Upper lobe of left lung (tissue), 6 donors: ENCODE measurements at regions not wholly inside any gene's neighbourhood (a gene's known extent, or its start where the extent isn't known, plus 50 kb on each side); places are given as distances from the start of the nearest gene placed in this dataset.

Experiments
- ATAC-seq, 2 donors: fragments of 200-7000 bp; cut with Tn5 transposase; one replicate each; pipeline ENCODE4 v1.9.1; 2022; ENCODE audit warnings: mild to moderate bottlenecking in 2 of 2, moderate library complexity in 2 of 2; ENCODE audit not compliant: low FRiP score in 2 of 2
- DNase-seq, 2 donors: peaks; one replicate each; pipeline ENCODE4 v3.0.0-alpha.2; 2019 to 2020
- H3K27ac ChIP-seq, 4 donors: fragments of 200-600 bp; sonication (generic); one replicate each; pipeline ENCODE4 v1.5.1; 2016 to 2019
- H3K27me3 ChIP-seq, 4 donors: fragments of 200-600 bp; sonication (generic); one replicate each; pipeline ENCODE4 v1.5.1; 2017 to 2019
- H3K36me3 ChIP-seq, 4 donors: fragments of 200-600 bp; sonication (generic); one replicate each; pipeline ENCODE4 v1.5.1; 2016 to 2019
- H3K4me1 ChIP-seq, 4 donors: fragments of 200-600 bp; sonication (generic); one replicate each; pipeline ENCODE4 v1.5.1; 2018 to 2019
- H3K4me3 ChIP-seq, 4 donors: fragments of 200-600 bp; sonication (generic); one replicate each; pipeline ENCODE4 v1.5.1; 2017 to 2019; ENCODE audit warnings: mild to moderate bottlenecking in 2 of 4, moderate library complexity in 1 of 4
- H3K9me3 ChIP-seq, 4 donors: fragments of 200-600 bp; sonication (generic); one replicate each; pipeline ENCODE4 v1.5.1; 2018 to 2019
- CTCF ChIP-seq, 6 experiments: fragments of 450-650 bp in 4 of 6; fragments of 200-600 bp in 2 of 6; sonication (generic) in 2 of 6; IDR thresholded peaks; one replicate each; pipeline ENCODE4 v1.5.1; 2016 to 2019; ENCODE audit warnings: antibody characterized with exemption in 6 of 6
- EP300 ChIP-seq, 4 donors: sonication (generic); formaldehyde crosslinking; IDR thresholded peaks; one replicate each; pipeline ENCODE4 v1.5.1; 2017; ENCODE audit warnings: antibody characterized with exemption in 4 of 4, control low read depth in 2 of 4
- POLR2A ChIP-seq, 4 donors: fragments of 450-650 bp; IDR thresholded peaks; one replicate each; pipeline ENCODE4 v1.5.1; 2016 to 2017; ENCODE audit warnings: antibody characterized with exemption in 4 of 4, mild to moderate bottlenecking in 2 of 4
- POLR2AphosphoS5 ChIP-seq, 2 donors: sonication (generic); formaldehyde crosslinking; IDR thresholded peaks; one replicate each; pipeline ENCODE4 v1.5.1; 2017; ENCODE audit warnings: antibody characterized with exemption in 2 of 2
- WGBS, 2 donors: methylation state at CpG; one replicate each; pipeline ENCODE4 v1.1.5; 2017 to 2018; 5-methylcytosine and 5-hydroxymethylcytosine counted together
- donor health status: DM: no; HTN: no; CAD: no; lungs with moderate emphysema.
- donor health status: DM: no; HTN: yes; CAD: no; lungs with severe emphysema.

GRCh38 chr3:188940573-188940932 is 231.2 kb upstream of the TPRG1 start:
- Histone ChIP-seq H3K9me3 (no peaks in the 10 kb centered on the region), H3K4me1 (peaks cover 11 to 23% (median 17%) of the 10 kb centered on the region in 4 donors), H3K27ac (peak overlapping the region; percentile 37 to 72 (median 58)), H3K36me3 (no peaks in the 10 kb centered on the region), H3K4me3 (no peak overlapping the region), H3K27me3 (no peaks in the 10 kb centered on the region)
- TF ChIP-seq EP300 (IDR thresholded peaks at IDR 0.05) (no peak), POLR2A (IDR thresholded peaks at IDR 0.05) (no peak), CTCF (IDR thresholded peaks at IDR 0.05) (no peak), POLR2AphosphoS5 (IDR thresholded peaks at IDR 0.05) (no peak)
- DNase-seq (no peak), ATAC-seq (peak; percentile 57 to 64)
- 11 to 33% methylated on average over 1 of the region's 1 CpG for WGBS, 2 donors

- peak; percentile 64 to 84 for ATAC-seq
- peaks cover 11 to 23% (median 19%) of the 10 kb centered on the region in 4 donors for H3K4me1 ChIP-seq
- DNase-seq = peak in 1 of 2 donors; percentile 75
- 76 to 77% methylated on average over 3 of the region's 3 CpGs for WGBS, 2 donors
- H3K36me3 ChIP-seq = no peaks in the 10 kb centered on the region
- H3K27me3 ChIP-seq = no peaks in the 10 kb centered on the region
- peak overlapping the region; percentile 37 to 72 (median 55) for H3K27ac ChIP-seq
- no peak overlapping the region for H3K4me3 ChIP-seq
- no peaks in the 10 kb centered on the region for H3K9me3 ChIP-seq
- TF ChIP-seq POLR2AphosphoS5 (IDR thresholded peaks at IDR 0.05) = no peak
- TF ChIP-seq CTCF (IDR thresholded peaks at IDR 0.05) = no peak
- no peak for TF ChIP-seq EP300 (IDR thresholded peaks at IDR 0.05)
- TF ChIP-seq POLR2A (IDR thresholded peaks at IDR 0.05) = peak in 1 of 4 donors; percentile 25
Measured at GRCh38 chr3:188941103-188941502, 230.7 kb upstream of the TPRG1 start.

- TF ChIP-seq POLR2A (IDR thresholded peaks at IDR 0.05) = no peak
- no peak for TF ChIP-seq CTCF (IDR thresholded peaks at IDR 0.05)
- TF ChIP-seq EP300 (IDR thresholded peaks at IDR 0.05) = no peak
- TF ChIP-seq POLR2AphosphoS5 (IDR thresholded peaks at IDR 0.05) = no peak
- Histone ChIP-seq H3K27ac (peak overlapping the region in 1 of 4 donors; percentile 62), H3K27me3 (no peaks in the 10 kb centered on the region), H3K36me3 (no peaks in the 10 kb centered on the region), H3K4me3 (no peak overlapping the region), H3K4me1 (peaks cover 16 to 33% (median 27%) of the 10 kb centered on the region in 4 donors), H3K9me3 (no peaks in the 10 kb centered on the region)
- no peak for DNase-seq
- 91 to 96% methylated on average over 2 of the region's 2 CpGs for WGBS, 2 donors
- ATAC-seq = no peak
Measured at GRCh38 chr3:188942191-188942590, 229.6 kb upstream of the TPRG1 start.

GRCh38 chr3:188943591-188943990 is 228.2 kb upstream of the TPRG1 start:
- Histone ChIP-seq H3K4me1 (peaks cover 22 to 47% (median 36%) of the 10 kb centered on the region in 4 donors), H3K4me3 (no peak overlapping the region), H3K36me3 (no peaks in the 10 kb centered on the region), H3K27ac (peak overlapping the region in 3 of 4 donors; percentile 40 to 68 (median 57)), H3K27me3 (no peaks in the 10 kb centered on the region), H3K9me3 (no peaks in the 10 kb centered on the region)
- ATAC-seq (no peak), DNase-seq (no peak)
- TF ChIP-seq EP300 (IDR thresholded peaks at IDR 0.05) (no peak), POLR2A (IDR thresholded peaks at IDR 0.05) (no peak), POLR2AphosphoS5 (IDR thresholded peaks at IDR 0.05) (no peak), CTCF (IDR thresholded peaks at IDR 0.05) (no peak)

GRCh38 chr3:188944108-188944507 is 227.7 kb upstream of the TPRG1 start:
- H3K4me3 ChIP-seq = no peak overlapping the region
- no peaks in the 10 kb centered on the region for H3K36me3 ChIP-seq
- H3K4me1 ChIP-seq = peaks cover 27 to 52% (median 41%) of the 10 kb centered on the region in 4 donors
- no peak for DNase-seq
- TF ChIP-seq EP300 (IDR thresholded peaks at IDR 0.05) = no peak
- H3K9me3 ChIP-seq = no peaks in the 10 kb centered on the region
- no peak for ATAC-seq
- H3K27me3 ChIP-seq = no peaks in the 10 kb centered on the region
- H3K27ac ChIP-seq = peak overlapping the region in 3 of 4 donors; percentile 40 to 68 (median 57)
- 54 to 65% methylated on average over 1 of the region's 1 CpG for WGBS, 2 donors
